ENCODE measurements at regions not wholly inside any gene's neighbourhood (a gene's known extent, or its start where the extent isn't known, plus 50 kb on each side); places are given as distances from the start of the nearest gene placed in this dataset.

DNA sequence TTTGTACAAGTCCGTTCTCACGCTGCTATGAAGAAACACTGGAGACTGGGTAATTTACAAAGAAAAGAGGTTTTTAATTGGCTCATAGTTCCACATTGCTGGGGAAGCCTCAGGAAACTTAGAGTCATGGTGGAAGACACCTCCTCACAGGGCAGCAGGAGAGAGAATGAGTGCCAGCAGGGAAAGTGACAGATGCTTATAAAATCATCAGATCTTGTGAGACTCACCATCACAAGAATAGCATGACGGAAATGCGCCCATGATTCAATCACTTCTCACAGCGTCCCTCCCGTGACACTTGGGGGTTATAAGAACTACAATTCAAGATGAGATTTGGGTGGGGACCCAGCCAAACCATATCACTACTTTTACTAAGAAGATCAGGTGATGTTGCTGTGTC, 285.8 kb downstream of the TMX3 start:
- TF ChIP-seq, protein P1, sequence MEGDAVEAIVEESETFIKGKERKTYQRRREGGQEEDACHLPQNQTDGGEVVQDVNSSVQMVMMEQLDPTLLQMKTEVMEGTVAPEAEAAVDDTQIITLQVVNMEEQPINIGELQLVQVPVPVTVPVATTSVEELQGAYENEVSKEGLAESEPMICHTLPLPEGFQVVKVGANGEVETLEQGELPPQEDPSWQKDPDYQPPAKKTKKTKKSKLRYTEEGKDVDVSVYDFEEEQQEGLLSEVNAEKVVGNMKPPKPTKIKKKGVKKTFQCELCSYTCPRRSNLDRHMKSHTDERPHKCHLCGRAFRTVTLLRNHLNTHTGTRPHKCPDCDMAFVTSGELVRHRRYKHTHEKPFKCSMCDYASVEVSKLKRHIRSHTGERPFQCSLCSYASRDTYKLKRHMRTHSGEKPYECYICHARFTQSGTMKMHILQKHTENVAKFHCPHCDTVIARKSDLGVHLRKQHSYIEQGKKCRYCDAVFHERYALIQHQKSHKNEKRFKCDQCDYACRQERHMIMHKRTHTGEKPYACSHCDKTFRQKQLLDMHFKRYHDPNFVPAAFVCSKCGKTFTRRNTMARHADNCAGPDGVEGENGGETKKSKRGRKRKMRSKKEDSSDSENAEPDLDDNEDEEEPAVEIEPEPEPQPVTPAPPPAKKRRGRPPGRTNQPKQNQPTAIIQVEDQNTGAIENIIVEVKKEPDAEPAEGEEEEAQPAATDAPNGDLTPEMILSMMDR (IDR thresholded peaks at IDR 0.05; ENCODE audit: borderline replicate concordance, extremely low read depth, insufficient read depth): no peak
- intact Hi-C loops (cut with DNase I): no loop called here
- H3K27me3 ChIP-seq (ENCODE audit: control insufficient read depth, insufficient read depth, low read length): no peaks in the 10 kb centered on the region
- H3K9me3 ChIP-seq (ENCODE audit: control insufficient read depth in 2 of 3, insufficient read depth in 1 of 3, low read length in 3 of 3): no peaks in the 10 kb centered on the region
- no peaks in the 10 kb centered on the region for H3K4me1 ChIP-seq (ENCODE audit: control insufficient read depth in 2 of 3, insufficient read depth in 2 of 3, low read depth in 1 of 3, low read length in 3 of 3)
- DNase-seq (no peak), FAIRE-seq (no peak)
- H3K27ac ChIP-seq (ENCODE audit: low read depth in 2 of 2, low read length in 2 of 2): no peak overlapping the region
- no peaks in the 10 kb centered on the region for H3K36me3 ChIP-seq (ENCODE audit: control insufficient read depth in 2 of 3, insufficient read depth in 3 of 3, low read length in 3 of 3)
- H3K4me3 ChIP-seq (ENCODE audit: low read length in 3 of 3): no peak overlapping the region
- H3K9ac ChIP-seq (ENCODE audit: low read length in 3 of 3): no peak overlapping the region

DNA sequence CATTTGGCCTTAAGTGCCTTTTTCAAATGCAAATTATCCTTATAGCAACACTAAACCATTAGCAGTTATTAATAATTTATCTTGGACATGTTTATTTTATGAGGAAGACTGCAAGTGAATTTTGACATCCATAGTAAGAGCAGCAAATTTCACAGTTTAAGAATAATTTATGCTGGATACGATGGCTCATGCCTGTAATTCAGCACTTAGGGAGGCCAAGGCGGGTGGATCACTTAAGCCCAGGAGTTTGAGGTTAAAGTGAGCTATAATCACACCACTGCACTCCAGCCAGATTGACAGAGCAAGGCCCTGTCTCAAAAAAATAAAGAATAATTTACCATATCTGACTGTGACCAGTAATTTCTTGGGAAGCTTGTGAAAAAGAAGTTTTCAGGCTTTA, 286.2 kb downstream of the TMX3 start:
- Histone ChIP-seq H3K9ac (ENCODE audit: low read length in 3 of 3) (no peak overlapping the region), H3K4me3 (ENCODE audit: low read length in 3 of 3) (no peak overlapping the region), H3K27me3 (ENCODE audit: control insufficient read depth, insufficient read depth, low read length) (no peaks in the 10 kb centered on the region), H3K27ac (ENCODE audit: low read depth in 2 of 2, low read length in 2 of 2) (no peak overlapping the region), H3K9me3 (ENCODE audit: control insufficient read depth in 2 of 3, insufficient read depth in 1 of 3, low read length in 3 of 3) (no peaks in the 10 kb centered on the region), H3K4me1 (ENCODE audit: control insufficient read depth in 2 of 3, insufficient read depth in 2 of 3, low read depth in 1 of 3, low read length in 3 of 3) (no peaks in the 10 kb centered on the region), H3K36me3 (ENCODE audit: control insufficient read depth in 2 of 3, insufficient read depth in 3 of 3, low read length in 3 of 3) (no peaks in the 10 kb centered on the region)
- TF ChIP-seq, protein P1 (IDR thresholded peaks at IDR 0.05; ENCODE audit: borderline replicate concordance, extremely low read depth, insufficient read depth): no peak
- intact Hi-C loops (cut with DNase I): no loop called here
- no peak for DNase-seq
- FAIRE-seq: no peak

DNA sequence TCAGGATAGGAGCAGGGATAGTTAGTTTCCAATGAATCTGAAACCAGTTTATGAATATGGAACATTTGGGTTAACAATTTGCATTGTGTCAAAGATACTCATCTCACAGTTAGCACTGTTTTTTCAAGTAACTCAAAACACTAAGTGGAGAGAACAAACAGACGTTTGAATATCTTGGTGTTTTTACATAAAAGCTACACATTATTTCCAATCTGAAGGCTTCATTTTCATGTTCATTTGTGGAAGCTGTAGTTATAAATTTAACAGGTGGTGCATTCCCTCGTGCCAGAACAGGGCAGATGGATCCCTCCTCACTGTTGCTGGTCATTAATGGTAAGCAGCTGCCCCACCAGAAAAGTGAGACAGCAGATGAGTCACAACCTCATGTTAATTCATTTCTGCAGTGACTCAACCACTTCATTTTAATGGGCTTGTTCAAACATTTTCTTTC, 286.9 kb downstream of the TMX3 start:
- DNase-seq (no peak), FAIRE-seq (no peak)
- Histone ChIP-seq H3K36me3 (ENCODE audit: control insufficient read depth in 2 of 3, insufficient read depth in 3 of 3, low read length in 3 of 3) (no peaks in the 10 kb centered on the region), H3K4me1 (ENCODE audit: control insufficient read depth in 2 of 3, insufficient read depth in 2 of 3, low read depth in 1 of 3, low read length in 3 of 3) (no peaks in the 10 kb centered on the region), H3K9me3 (ENCODE audit: control insufficient read depth in 2 of 3, insufficient read depth in 1 of 3, low read length in 3 of 3) (no peaks in the 10 kb centered on the region), H3K27ac (ENCODE audit: low read depth in 2 of 2, low read length in 2 of 2) (no peak overlapping the region), H3K4me3 (ENCODE audit: low read length in 3 of 3) (no peak overlapping the region), H3K27me3 (ENCODE audit: control insufficient read depth, insufficient read depth, low read length) (no peaks in the 10 kb centered on the region), H3K9ac (ENCODE audit: low read length in 3 of 3) (no peak overlapping the region)
- TF ChIP-seq, protein P1 (IDR thresholded peaks at IDR 0.05; ENCODE audit: borderline replicate concordance, extremely low read depth, insufficient read depth): no peak
- intact Hi-C loops (cut with DNase I): no loop called here

DNA sequence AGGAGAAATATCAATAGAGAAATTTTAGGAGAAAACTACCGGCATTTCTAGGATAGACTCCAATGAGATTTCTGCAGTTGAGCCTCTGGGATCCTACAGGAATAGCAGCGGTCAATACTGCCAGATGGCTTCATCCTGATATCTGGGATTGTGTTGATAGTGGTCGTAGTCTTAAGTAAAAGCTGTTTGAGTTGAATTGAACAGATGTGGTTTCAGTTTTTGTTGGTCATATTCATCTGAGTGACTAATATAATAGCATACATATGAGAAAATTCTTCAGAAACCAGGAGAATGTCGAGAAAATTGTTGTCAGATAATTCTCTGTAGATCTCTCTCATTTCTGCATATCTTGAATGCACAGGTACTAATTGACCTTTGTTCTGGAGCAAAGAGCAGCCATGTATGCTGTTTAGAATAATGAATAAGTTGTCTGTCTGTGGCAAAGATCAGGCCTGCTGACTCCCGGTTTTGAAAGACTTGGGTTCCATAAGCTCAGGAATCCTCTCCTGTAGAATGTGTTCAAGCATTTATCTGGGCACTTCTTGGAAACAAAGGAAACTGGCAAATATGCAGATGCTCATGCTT, 288.1 kb downstream of the TMX3 start:
- TF ChIP-seq, protein P1 (IDR thresholded peaks at IDR 0.05; ENCODE audit: borderline replicate concordance, extremely low read depth, insufficient read depth): no peak
- no peaks in the 10 kb centered on the region for H3K9me3 ChIP-seq (ENCODE audit: control insufficient read depth in 2 of 3, insufficient read depth in 1 of 3, low read length in 3 of 3)
- intact Hi-C loops (cut with DNase I): no loop called here
- no peak overlapping the region for H3K9ac ChIP-seq (ENCODE audit: low read length in 3 of 3)
- H3K27ac ChIP-seq (ENCODE audit: low read depth in 2 of 2, low read length in 2 of 2): no peak overlapping the region
- no peaks in the 10 kb centered on the region for H3K36me3 ChIP-seq (ENCODE audit: control insufficient read depth in 2 of 3, insufficient read depth in 3 of 3, low read length in 3 of 3)
- no peak for DNase-seq
- H3K4me1 ChIP-seq (ENCODE audit: control insufficient read depth in 2 of 3, insufficient read depth in 2 of 3, low read depth in 1 of 3, low read length in 3 of 3): no peaks in the 10 kb centered on the region
- no peak overlapping the region for H3K4me3 ChIP-seq (ENCODE audit: low read length in 3 of 3)
- no peak for FAIRE-seq
- H3K27me3 ChIP-seq (ENCODE audit: control insufficient read depth, insufficient read depth, low read length): no peaks in the 10 kb centered on the region
